Left renal cortex interstitium (tissue), 4 donors: ENCODE measurements at regions not wholly inside any gene's neighbourhood (a gene's known extent, or its start where the extent isn't known, plus 50 kb on each side); places are given as distances from the start of the nearest gene placed in this dataset.
A peak's percentile ranks its signal among the peaks of the same experiment; 100 is the strongest.

ENCODE experiments used
- DNase-seq, 4 donors: peaks; one replicate each; pipeline ENCODE4 v3.0.0-alpha.2; 2013; ENCODE audit warnings: low read depth in 4 of 4, low spot score in 2 of 4, missing footprints in 1 of 4

GRCh38 chr12:111225307-111225706, 143.6 kb downstream of the PHETA1 start:
- DNase-seq, result no peak

DNA sequence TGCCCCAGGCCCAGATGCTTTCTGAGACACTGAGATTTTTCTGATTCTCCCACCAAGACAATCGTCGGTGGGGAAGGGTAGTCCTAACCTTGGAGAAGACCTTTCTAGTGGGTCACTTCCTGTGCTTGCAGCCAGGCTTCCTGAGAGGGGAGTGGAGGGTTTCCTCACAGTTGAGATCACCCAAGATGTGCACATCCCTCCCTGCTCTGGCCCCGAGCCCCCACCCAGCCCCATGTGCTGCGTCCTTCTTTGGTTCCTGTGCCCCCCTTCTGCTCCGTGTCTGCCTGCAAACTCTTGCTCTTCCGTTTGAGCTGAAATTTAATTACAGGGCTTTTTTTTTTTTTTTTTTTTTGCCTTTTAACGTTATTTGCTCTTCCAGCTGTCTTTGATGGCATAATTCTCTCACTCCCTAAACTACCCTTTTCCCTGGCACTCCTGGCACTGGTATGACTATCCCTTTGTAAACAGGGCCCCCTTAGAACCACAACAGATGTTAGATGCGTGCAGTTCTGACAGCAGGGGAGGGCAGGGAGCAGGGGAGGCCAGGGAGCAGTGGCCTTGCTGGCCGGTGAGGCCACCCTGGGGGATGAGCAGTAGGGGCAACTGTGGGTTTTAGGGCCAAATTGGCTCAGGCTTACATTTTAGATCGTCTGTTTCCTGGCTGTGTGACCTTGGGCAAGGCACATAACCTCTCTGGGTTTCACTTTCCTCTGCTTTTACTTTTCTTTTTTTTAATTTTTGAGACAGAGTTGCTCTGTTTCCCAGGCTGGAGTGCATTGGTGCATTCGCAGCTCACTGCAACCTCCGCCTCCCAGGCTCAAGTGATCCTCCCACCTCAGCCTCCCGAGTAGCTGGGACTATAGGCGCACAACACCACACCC, 144.5 kb downstream of the PHETA1 start:
- no peak for DNase-seq

DNA sequence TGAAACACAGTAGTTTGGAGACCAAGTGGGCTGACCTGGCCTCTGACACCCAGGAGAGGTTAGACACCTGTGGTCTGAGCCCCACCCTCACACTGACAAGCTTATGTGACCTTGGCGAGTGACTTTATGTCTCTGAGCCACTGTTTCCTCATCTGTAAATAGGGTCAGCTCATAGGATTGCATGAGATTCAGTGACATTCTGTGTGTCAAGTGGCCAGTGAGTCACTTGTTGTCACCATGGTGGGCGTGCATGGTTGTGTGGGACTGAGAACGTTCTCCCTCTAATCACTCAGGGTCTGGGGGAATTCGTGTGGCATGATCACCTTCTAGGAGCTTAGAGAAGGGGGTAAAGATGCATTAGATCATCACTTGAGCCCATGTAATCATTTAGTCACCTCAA, 146.4 kb downstream of the PHETA1 start:
- no peak for DNase-seq

DNA sequence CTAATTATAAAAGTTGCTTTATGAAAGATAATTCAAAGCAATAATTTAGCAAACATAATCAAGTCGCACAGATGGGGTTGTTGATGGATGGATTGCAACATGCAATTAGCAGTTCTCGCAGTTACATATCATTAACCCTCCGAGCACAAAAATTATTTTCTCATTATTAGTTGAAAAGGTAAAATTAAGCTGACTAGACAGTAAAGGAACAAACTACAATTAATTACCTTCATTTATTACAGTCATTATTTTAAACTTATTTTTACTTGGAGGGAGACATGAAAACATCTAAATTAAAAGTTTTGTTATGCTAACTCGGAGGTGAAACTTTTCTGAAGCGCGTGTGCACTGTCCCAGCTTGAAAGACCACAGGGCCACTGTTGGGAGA, 146.9 kb downstream of the PHETA1 start:
- no peak for DNase-seq

- no peak for DNase-seq
These were observed 147.6 kb downstream of the PHETA1 start for GRCh38 chr12:111221062-111222026.

GRCh38 chr12:111220363-111220762, 148.5 kb downstream of the PHETA1 start:
- no peak for DNase-seq

- no peak for DNase-seq
These were observed 149.5 kb downstream of the PHETA1 start for GRCh38 chr12:111219440-111219839.

- DNase-seq, result no peak
These were observed 150.4 kb downstream of the PHETA1 start for GRCh38 chr12:111218499-111218898.

GRCh38 chr12:111216387-111217159, 152.3 kb downstream of the PHETA1 start:
- DNase-seq, result no peak

DNA sequence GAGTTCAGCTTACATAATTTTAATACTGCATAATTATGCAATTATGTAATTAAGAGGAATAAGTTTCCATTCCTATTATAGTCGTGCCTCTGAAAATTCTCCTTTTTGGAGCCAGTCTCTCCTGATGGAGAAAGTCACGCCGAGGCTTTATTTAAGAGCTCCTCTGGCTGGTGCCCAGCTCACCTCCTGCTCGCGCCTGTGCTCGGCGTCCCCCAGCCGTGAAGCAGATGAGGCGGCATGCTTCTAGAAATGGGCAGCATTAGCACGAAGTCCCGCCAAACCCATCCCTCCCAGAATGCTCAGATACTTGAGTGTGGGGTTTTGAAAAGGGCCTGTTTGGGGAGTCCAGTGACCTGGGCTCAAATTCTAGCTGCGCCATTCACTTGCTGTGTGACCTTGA, 153.0 kb downstream of the PHETA1 start:
- DNase-seq, result no peak

GRCh38 chr12:111214401-111214800, 154.5 kb downstream of the PHETA1 start:
- DNase-seq, result no peak

GRCh38 chr12:111213561-111213960, 155.3 kb downstream of the PHETA1 start:
- no peak for DNase-seq

DNA sequence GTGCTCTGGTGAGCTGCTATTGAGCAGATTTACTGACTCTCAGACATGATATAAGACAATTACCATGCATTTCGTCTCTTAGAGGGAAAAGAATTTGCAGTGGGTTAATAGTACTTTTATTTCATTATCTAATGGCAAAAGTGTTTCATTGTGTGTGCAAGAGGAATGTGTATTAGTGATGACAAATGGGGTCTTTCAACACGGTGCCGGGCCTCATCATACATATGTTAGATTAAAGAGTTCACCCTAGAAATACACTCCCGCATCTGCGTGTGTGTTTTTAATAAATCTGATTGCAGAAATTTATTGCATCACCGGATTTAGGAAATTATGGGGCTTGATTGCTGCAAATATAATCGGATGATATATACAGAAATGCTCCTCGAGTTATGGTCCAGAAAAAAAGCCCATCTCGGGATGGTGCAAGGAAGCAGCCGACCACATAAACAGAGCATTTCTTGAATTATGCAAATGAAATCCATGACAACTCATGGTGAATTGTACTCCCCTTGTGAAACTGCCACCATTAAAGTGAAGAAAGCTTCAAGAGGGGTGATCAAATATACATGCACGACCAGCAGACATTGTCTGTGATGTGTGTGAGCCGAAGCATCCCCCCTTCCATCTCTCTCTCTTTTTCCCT, 156.0 kb downstream of the PHETA1 start:
- DNase-seq, result no peak

DNA sequence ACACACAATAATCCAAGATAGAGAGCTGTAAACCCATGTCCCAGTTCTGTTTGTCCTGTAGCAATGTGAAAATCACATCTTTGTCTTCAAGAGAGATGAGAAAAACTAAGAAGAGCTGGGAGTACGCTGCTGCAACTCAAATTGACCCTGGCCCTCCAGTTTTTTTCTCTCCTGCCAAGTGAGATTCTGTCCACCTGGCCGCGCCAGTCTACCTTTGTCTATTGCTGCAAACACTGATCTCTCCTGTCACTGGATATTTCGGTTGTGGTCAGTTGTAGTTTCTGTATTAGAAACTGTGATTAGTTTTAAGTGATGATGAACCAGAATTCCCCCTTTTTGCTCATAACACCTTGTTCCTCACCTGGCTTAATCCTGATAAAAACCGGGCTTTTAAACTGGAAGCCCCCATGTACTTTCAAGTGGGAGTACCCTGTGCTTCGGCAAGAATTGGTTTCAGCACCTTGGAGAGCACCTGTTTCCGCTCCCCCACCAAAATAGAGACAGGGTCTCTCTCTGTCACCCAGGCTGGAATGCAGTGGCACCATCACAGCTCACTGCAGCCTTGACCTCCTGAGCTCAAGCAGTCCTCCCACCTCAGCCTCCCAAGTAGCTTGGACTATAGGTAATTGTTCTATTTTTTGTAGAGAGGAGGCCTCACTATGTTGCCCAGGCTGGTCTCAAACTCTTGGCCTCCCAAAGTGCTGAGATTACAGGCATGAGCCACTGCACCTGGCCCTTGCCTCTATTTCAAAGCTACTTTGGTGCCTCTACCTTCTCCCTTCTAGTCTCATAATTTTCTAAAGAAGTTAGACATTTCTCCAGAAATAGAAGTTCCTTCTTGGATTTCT, 156.8 kb downstream of the PHETA1 start:
- DNase-seq, result peak in 1 of 4 donors; percentile 37

- no peak for DNase-seq
These were observed 159.1 kb downstream of the PHETA1 start for GRCh38 chr12:111209811-111210210.

- no peak for DNase-seq
These were observed 161.1 kb downstream of the PHETA1 start for GRCh38 chr12:111207761-111208160.

DNA sequence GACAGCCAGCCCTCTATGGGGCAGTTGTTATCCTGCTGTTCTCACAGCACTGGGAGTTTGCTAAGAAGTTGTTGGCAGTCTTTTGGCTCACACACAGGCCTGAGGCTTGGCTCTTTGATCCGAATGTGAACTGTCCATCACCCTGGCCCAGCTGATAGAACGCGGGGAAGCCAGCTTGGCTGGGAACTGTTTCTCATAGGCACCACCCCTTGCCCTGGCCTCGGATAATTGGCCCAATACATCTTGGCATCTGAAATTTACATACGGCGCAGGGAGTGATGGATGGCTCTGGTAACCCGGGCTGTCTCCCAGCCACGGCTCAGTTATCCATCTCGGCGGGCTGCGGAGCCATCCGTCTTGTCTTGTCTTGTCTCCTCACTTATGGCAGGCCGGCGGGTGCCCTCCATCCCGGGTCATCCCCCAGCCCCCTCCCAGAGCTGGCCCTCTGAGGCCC, 164.1 kb downstream of the PHETA1 start:
- DNase-seq, result no peak

DNA sequence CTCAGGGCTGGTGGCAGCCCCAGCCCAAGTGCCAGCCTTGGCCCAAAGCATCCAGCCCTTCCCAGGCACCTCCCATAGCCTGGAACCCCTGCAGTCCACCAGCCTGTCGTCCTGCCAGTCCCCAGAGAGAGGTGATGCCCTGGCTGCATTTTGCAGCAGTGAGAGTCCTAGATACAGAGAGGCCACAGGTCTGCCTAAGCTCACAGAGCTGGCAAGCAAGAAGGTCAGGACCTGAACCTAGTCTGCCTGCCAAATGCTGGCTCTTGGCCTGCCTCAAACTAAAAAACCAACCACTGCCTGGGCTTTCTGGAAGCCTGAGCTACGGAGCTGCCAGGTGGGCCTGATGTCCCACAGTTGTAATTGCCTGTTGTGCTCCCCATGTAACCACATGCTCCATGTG, 164.9 kb downstream of the PHETA1 start:
- DNase-seq, result no peak

- DNase-seq, result no peak
These were observed 165.4 kb downstream of the PHETA1 start for GRCh38 chr12:111203446-111203845.
